ENCODE measurements at regions not wholly inside any gene's neighbourhood (a gene's known extent, or its start where the extent isn't known, plus 50 kb on each side); places are given as distances from the start of the nearest gene placed in this dataset.
"Not testable (repeated sequence)": the region's sequence is repeated elsewhere in the genome, so short reads cannot be mapped to it uniquely, and the experiment has no call there.

GRCh38 chr17:27104605-27105221 lies 189.2 kb upstream of the WSB1 start:
- not testable (repeated sequence) for TF ChIP-seq CTCF (IDR thresholded peaks at IDR 0.05; ENCODE audit: insufficient read depth, low read length); SPI1 (IDR thresholded peaks at IDR 0.05; ENCODE audit: borderline replicate concordance, low read depth); POLR2AphosphoS5 (IDR thresholded peaks at IDR 0.05; ENCODE audit: low read depth); REST (IDR thresholded peaks at IDR 0.05; ENCODE audit: insufficient replicate concordance, low read depth); GABPA (IDR thresholded peaks at IDR 0.05; ENCODE audit: low read depth)
